Tibial artery (tissue), 4 donors: ENCODE measurements at regions not wholly inside any gene's neighbourhood (a gene's known extent, or its start where the extent isn't known, plus 50 kb on each side); places are given as distances from the start of the nearest gene placed in this dataset.

Experiments used
- DNase-seq, 2 donors: peaks; one replicate each; pipeline ENCODE4 v3.0.0-alpha.2; 2019
- H3K27ac ChIP-seq, 2 donors: fragments of 200-600 bp; sonication (generic) in 1 of 2; 1 replicate in 1 of 2; 2 replicates in 1 of 2; pipeline ENCODE4 v1.5.1; 2018 to 2019; ENCODE audit warnings: mild to moderate bottlenecking in 1 of 2
- H3K27me3 ChIP-seq, 2 donors: fragments of 200-600 bp; sonication (generic) in 1 of 2; one replicate each; pipeline versions ENCODE4 v1.5.1 to v1.6.0; 2016 to 2019
- H3K36me3 ChIP-seq, 3 donors: fragments of 200-600 bp; sonication (generic) in 2 of 3; one replicate each; pipeline ENCODE4 v1.5.1; 2016 to 2019; ENCODE audit warnings: mild to moderate bottlenecking in 2 of 3
- H3K4me1 ChIP-seq, 4 donors: fragments of 200-600 bp; sonication (generic) in 2 of 4; 1 replicate in 3 of 4; 2 replicates in 1 of 4; pipeline ENCODE4 v1.5.1; 2016 to 2019
- H3K4me3 ChIP-seq, 2 donors: fragments of 200-600 bp; sonication (generic) in 1 of 2; 1 replicate in 1 of 2; 2 replicates in 1 of 2; pipeline ENCODE4 v1.5.1; 2018 to 2019; ENCODE audit warnings: mild to moderate bottlenecking in 2 of 2
- H3K9me3 ChIP-seq, 3 donors: fragments of 200-600 bp; sonication (generic) in 1 of 3; one replicate each; pipeline ENCODE4 v1.5.1; 2016 to 2019
- CTCF ChIP-seq, 2 experiments: fragments of 200-600 bp in 1 of 2; fragments of 450-650 bp in 1 of 2; IDR thresholded peaks; one replicate each; pipeline ENCODE4 v1.5.1; 2017 to 2019; ENCODE audit warnings: antibody characterized with exemption in 2 of 2, mild to moderate bottlenecking in 1 of 2, moderate library complexity in 1 of 2
- intact Hi-C: fragments of 100-400 bp; cut with DNase I; formaldehyde crosslinking; loops from one replicate; pipeline ENCODE4 v1.15.0; 2023; ENCODE audit warnings: low total_unique reads

- intact Hi-C loops: no loop called here
- no peaks in the 10 kb centered on the region for H3K9me3 ChIP-seq
- no peaks in the 10 kb centered on the region for H3K27me3 ChIP-seq
- no peak for DNase-seq
- H3K27ac ChIP-seq: no peak overlapping the region
- no peak for TF ChIP-seq CTCF (IDR thresholded peaks at IDR 0.05)
- no peaks in the 10 kb centered on the region for H3K36me3 ChIP-seq
- no peaks in the 10 kb centered on the region for H3K4me1 ChIP-seq
- no peak overlapping the region for H3K4me3 ChIP-seq
These were observed 210.5 kb upstream of the SEMA6A start for GRCh38 chr5:116785106-116785505.

- H3K27me3 ChIP-seq: no peaks in the 10 kb centered on the region
- intact Hi-C loops: no loop called here
- H3K4me1 ChIP-seq: no peaks in the 10 kb centered on the region
- H3K4me3 ChIP-seq: no peak overlapping the region
- DNase-seq: no peak
- no peak for TF ChIP-seq CTCF (IDR thresholded peaks at IDR 0.05)
- H3K9me3 ChIP-seq: no peaks in the 10 kb centered on the region
- H3K36me3 ChIP-seq: no peaks in the 10 kb centered on the region
- no peak overlapping the region for H3K27ac ChIP-seq
These were observed 205.2 kb upstream of the SEMA6A start for GRCh38 chr5:116779846-116780245.

- no peak for DNase-seq
- no peak overlapping the region for H3K4me3 ChIP-seq
- no peak for TF ChIP-seq CTCF (IDR thresholded peaks at IDR 0.05)
- H3K4me1 ChIP-seq: no peaks in the 10 kb centered on the region
- H3K36me3 ChIP-seq: no peaks in the 10 kb centered on the region
- H3K27me3 ChIP-seq: no peaks in the 10 kb centered on the region
- no peaks in the 10 kb centered on the region for H3K9me3 ChIP-seq
- intact Hi-C loops: no loop called here
- no peak overlapping the region for H3K27ac ChIP-seq
These were observed 204.1 kb upstream of the SEMA6A start for GRCh38 chr5:116778651-116779280.

- intact Hi-C loops: no loop called here
- no peak overlapping the region for H3K27ac ChIP-seq
- DNase-seq: no peak
- no peak for TF ChIP-seq CTCF (IDR thresholded peaks at IDR 0.05)
- no peaks in the 10 kb centered on the region for H3K27me3 ChIP-seq
- no peaks in the 10 kb centered on the region for H3K4me1 ChIP-seq
- no peaks in the 10 kb centered on the region for H3K9me3 ChIP-seq
- no peak overlapping the region for H3K4me3 ChIP-seq
- H3K36me3 ChIP-seq: no peaks in the 10 kb centered on the region
These were observed 203.4 kb upstream of the SEMA6A start for GRCh38 chr5:116778032-116778431.

GRCh38 chr5:116773926-116774325 is 199.3 kb upstream of the SEMA6A start:
- Histone ChIP-seq H3K9me3 (no peaks in the 10 kb centered on the region), H3K27me3 (no peaks in the 10 kb centered on the region), H3K4me3 (no peak overlapping the region), H3K27ac (no peak overlapping the region), H3K4me1 (no peaks in the 10 kb centered on the region), H3K36me3 (no peaks in the 10 kb centered on the region)
- intact Hi-C loops: no loop called here
- no peak for DNase-seq
- no peak for TF ChIP-seq CTCF (IDR thresholded peaks at IDR 0.05)

GRCh38 chr5:116772806-116773205 is 198.2 kb upstream of the SEMA6A start:
- no peak for TF ChIP-seq CTCF (IDR thresholded peaks at IDR 0.05)
- Histone ChIP-seq H3K9me3 (no peaks in the 10 kb centered on the region), H3K36me3 (no peaks in the 10 kb centered on the region), H3K27me3 (no peaks in the 10 kb centered on the region), H3K27ac (no peak overlapping the region), H3K4me3 (no peak overlapping the region), H3K4me1 (no peaks in the 10 kb centered on the region)
- DNase-seq: no peak
- intact Hi-C loops: no loop called here
